ENCODE measurements at regions not wholly inside any gene's neighbourhood (a gene's known extent, or its start where the extent isn't known, plus 50 kb on each side); places are given as distances from the start of the nearest gene placed in this dataset.

GRCh38 chr2:16033032-16033293 is 92.6 kb downstream of the MYCN start:
- Histone ChIP-seq H3K27me3 (replicated peaks) (no peaks in the 10 kb centered on the region), H3K27ac (no peak overlapping the region), H3K36me3 (replicated peaks) (no peaks in the 10 kb centered on the region), H3K4me3 (ENCODE audit: low read depth, low read length) (no peak overlapping the region)
- in situ Hi-C loops (cut with HindIII; ENCODE audit: low pct_ligation_motif_present, low sequenced_read_pairs), result no loop called here
- DNase-seq, result no peak
- no peak for TF ChIP-seq CTCF (IDR thresholded peaks at IDR 0.05; ENCODE audit: low read depth, low read length, missing control alignments)

GRCh38 chr2:16032282-16033031 is 92.1 kb downstream of the MYCN start:
- TF ChIP-seq CTCF (IDR thresholded peaks at IDR 0.05; ENCODE audit: low read depth, low read length, missing control alignments), result no peak

GRCh38 chr2:16031848-16032159 is 91.5 kb downstream of the MYCN start:
- in situ Hi-C loops (cut with HindIII; ENCODE audit: low pct_ligation_motif_present, low sequenced_read_pairs), result no loop called here
- Histone ChIP-seq H3K4me3 (ENCODE audit: low read depth, low read length) (no peak overlapping the region), H3K27ac (no peak overlapping the region), H3K36me3 (replicated peaks) (no peaks in the 10 kb centered on the region), H3K27me3 (replicated peaks) (no peaks in the 10 kb centered on the region)
- no peak for TF ChIP-seq CTCF (IDR thresholded peaks at IDR 0.05; ENCODE audit: low read depth, low read length, missing control alignments)
- no peak for DNase-seq

More at GRCh38 chr2:16032282-16033031, 92.1 kb downstream of the MYCN start:
- Histone ChIP-seq H3K27me3 (replicated peaks) (no peaks in the 10 kb centered on the region), H3K4me3 (ENCODE audit: low read depth, low read length) (no peak overlapping the region), H3K36me3 (replicated peaks) (no peaks in the 10 kb centered on the region), H3K27ac (no peak overlapping the region)
- no peak for DNase-seq
- in situ Hi-C loops (cut with HindIII; ENCODE audit: low pct_ligation_motif_present, low sequenced_read_pairs), result no loop called here

- in situ Hi-C loops (cut with HindIII; ENCODE audit: low pct_ligation_motif_present, low sequenced_read_pairs), result no loop called here
- Histone ChIP-seq H3K36me3 (replicated peaks) (no peaks in the 10 kb centered on the region), H3K4me3 (ENCODE audit: low read depth, low read length) (no peak overlapping the region), H3K27ac (no peak overlapping the region), H3K27me3 (replicated peaks) (no peaks in the 10 kb centered on the region)
- TF ChIP-seq CTCF (IDR thresholded peaks at IDR 0.05; ENCODE audit: low read depth, low read length, missing control alignments), result no peak
- DNase-seq, result no peak
These were observed 90.9 kb downstream of the MYCN start for GRCh38 chr2:16031058-16031847.

GRCh38 chr2:16030206-16031057 is 90.1 kb downstream of the MYCN start:
- no peaks in the 10 kb centered on the region for H3K36me3 ChIP-seq (replicated peaks)
- in situ Hi-C loops (cut with HindIII; ENCODE audit: low pct_ligation_motif_present, low sequenced_read_pairs), result no loop called here
- TF ChIP-seq CTCF (IDR thresholded peaks at IDR 0.05; ENCODE audit: low read depth, low read length, missing control alignments), result no peak
- no peak overlapping the region for H3K27ac ChIP-seq
- no peaks in the 10 kb centered on the region for H3K27me3 ChIP-seq (replicated peaks)
- DNase-seq, result no peak
- H3K4me3 ChIP-seq (ENCODE audit: low read depth, low read length), result no peak overlapping the region

Measured in brain microvascular endothelial cell (primary cell).